HG03354 (cell line): ENCODE measurements at regions not wholly inside any gene's neighbourhood (a gene's known extent, or its start where the extent isn't known, plus 50 kb on each side); places are given as distances from the start of the nearest gene placed in this dataset.

Experiments
- ATAC-seq: cut with Tn5 transposase; IDR thresholded peaks from one replicate; pipeline ENCODE4 v1.9.1; 2021; ENCODE audit warnings: mild to moderate bottlenecking; ENCODE audit not compliant: unreplicated experiment, poor library complexity, severe bottlenecking

GRCh38 chr6:133743621-133744020 is 145.3 kb upstream of the TCF21 start:
- ATAC-seq = no peak

GRCh38 chr6:133746417-133746770 is 142.5 kb upstream of the TCF21 start:
- no peak for ATAC-seq

GRCh38 chr6:133748628-133749027 is 140.3 kb upstream of the TCF21 start:
- no peak for ATAC-seq

GRCh38 chr6:133749427-133749826 is 139.5 kb upstream of the TCF21 start:
- no peak for ATAC-seq

GRCh38 chr6:133752129-133752528 is 136.8 kb upstream of the TCF21 start:
- no peak for ATAC-seq

- ATAC-seq = no peak
Observed at GRCh38 chr6:133753756-133754155, 135.2 kb upstream of the TCF21 start.

- no peak for ATAC-seq
Observed at GRCh38 chr6:133754298-133754697, 134.6 kb upstream of the TCF21 start.

GRCh38 chr6:133756078-133756695 is 132.7 kb upstream of the TCF21 start:
- no peak for ATAC-seq

GRCh38 chr6:133757335-133757734 is 131.6 kb upstream of the TCF21 start:
- ATAC-seq = no peak

GRCh38 chr6:133758815-133759335 is 130.0 kb upstream of the TCF21 start:
- no peak for ATAC-seq

GRCh38 chr6:133759524-133759923 is 129.4 kb upstream of the TCF21 start:
- ATAC-seq = no peak

- ATAC-seq = no peak
Observed at GRCh38 chr6:133761706-133762105, 127.2 kb upstream of the TCF21 start.

- ATAC-seq = no peak
Observed at GRCh38 chr6:133764008-133764753, 124.7 kb upstream of the TCF21 start.

- no peak for ATAC-seq
Observed at GRCh38 chr6:133764754-133765208, 124.1 kb upstream of the TCF21 start.

GRCh38 chr6:133767357-133767970 is 121.4 kb upstream of the TCF21 start:
- ATAC-seq = no peak

- no peak for ATAC-seq
Observed at GRCh38 chr6:133768656-133769295, 120.1 kb upstream of the TCF21 start.

GRCh38 chr6:133769463-133769862 is 119.5 kb upstream of the TCF21 start:
- ATAC-seq = no peak

GRCh38 chr6:133772567-133772966 is 116.3 kb upstream of the TCF21 start:
- ATAC-seq = no peak

- ATAC-seq = no peak
Observed at GRCh38 chr6:133773776-133774175, 115.1 kb upstream of the TCF21 start.

GRCh38 chr6:133774356-133774755 is 114.6 kb upstream of the TCF21 start:
- ATAC-seq = no peak
